ENCODE measurements at regions not wholly inside any gene's neighbourhood (a gene's known extent, or its start where the extent isn't known, plus 50 kb on each side); places are given as distances from the start of the nearest gene placed in this dataset.

- Histone ChIP-seq H2AFZ (ENCODE audit: low read depth, low read length) (no peak overlapping the region), H3K36me3 (replicated peaks; ENCODE audit: low read depth, low read length) (no peaks in the 10 kb centered on the region), H4K20me1 (ENCODE audit: insufficient read depth, low read length) (no peaks in the 10 kb centered on the region), H3K27me3 (ENCODE audit: low read depth, low read length) (peaks cover 58% of the 10 kb centered on the region), H3K4me1 (ENCODE audit: low read length) (peaks cover 4% of the 10 kb centered on the region), H3K9me3 (ENCODE audit: insufficient read depth, low read length) (no peaks in the 10 kb centered on the region), H3K27ac (ENCODE audit: low read length) (no peak overlapping the region), H3K4me2 (ENCODE audit: low read length) (no peak overlapping the region), H3K79me2 (ENCODE audit: low read length) (no peaks in the 10 kb centered on the region), H3K9ac (ENCODE audit: low read length) (no peak overlapping the region), H3K4me3 (ENCODE audit: low read length) (no peak overlapping the region)
- no peak for TF ChIP-seq EZH2phosphoT487 (IDR thresholded peaks at IDR 0.05; ENCODE audit: low read depth)
- TF ChIP-seq CTCF (IDR thresholded peaks at IDR 0.05; ENCODE audit: low read depth, low read length) = no peak
Measured at GRCh38 chr20:48471176-48471575, 356.6 kb downstream of the PREX1 start.

GRCh38 chr20:48470141-48470540 lies 357.7 kb downstream of the PREX1 start:
- no peak overlapping the region for H3K27ac ChIP-seq (ENCODE audit: low read length)
- H3K4me2 ChIP-seq (ENCODE audit: low read length) = no peak overlapping the region
- H3K27me3 ChIP-seq (ENCODE audit: low read depth, low read length) = peaks cover 48% of the 10 kb centered on the region
- no peak for TF ChIP-seq CTCF (IDR thresholded peaks at IDR 0.05; ENCODE audit: low read depth, low read length)
- no peak for TF ChIP-seq EZH2phosphoT487 (IDR thresholded peaks at IDR 0.05; ENCODE audit: low read depth)
- no peaks in the 10 kb centered on the region for H3K9me3 ChIP-seq (ENCODE audit: insufficient read depth, low read length)
- H3K36me3 ChIP-seq (replicated peaks; ENCODE audit: low read depth, low read length) = no peaks in the 10 kb centered on the region
- H3K4me3 ChIP-seq (ENCODE audit: low read length) = no peak overlapping the region
- peaks cover 4% of the 10 kb centered on the region for H3K4me1 ChIP-seq (ENCODE audit: low read length)
- H4K20me1 ChIP-seq (ENCODE audit: insufficient read depth, low read length) = no peaks in the 10 kb centered on the region
- H2AFZ ChIP-seq (ENCODE audit: low read depth, low read length) = no peak overlapping the region
- H3K79me2 ChIP-seq (ENCODE audit: low read length) = no peaks in the 10 kb centered on the region
- H3K9ac ChIP-seq (ENCODE audit: low read length) = no peak overlapping the region

- H2AFZ ChIP-seq (ENCODE audit: low read depth, low read length) = no peak overlapping the region
- no peaks in the 10 kb centered on the region for H3K36me3 ChIP-seq (replicated peaks; ENCODE audit: low read depth, low read length)
- no peak overlapping the region for H3K9ac ChIP-seq (ENCODE audit: low read length)
- peaks cover 37% of the 10 kb centered on the region for H3K27me3 ChIP-seq (ENCODE audit: low read depth, low read length)
- H3K27ac ChIP-seq (ENCODE audit: low read length) = no peak overlapping the region
- no peaks in the 10 kb centered on the region for H3K79me2 ChIP-seq (ENCODE audit: low read length)
- H3K4me3 ChIP-seq (ENCODE audit: low read length) = no peak overlapping the region
- no peaks in the 10 kb centered on the region for H4K20me1 ChIP-seq (ENCODE audit: insufficient read depth, low read length)
- H3K9me3 ChIP-seq (ENCODE audit: insufficient read depth, low read length) = no peaks in the 10 kb centered on the region
- H3K4me1 ChIP-seq (ENCODE audit: low read length) = peaks cover 4% of the 10 kb centered on the region
- no peak for TF ChIP-seq EZH2phosphoT487 (IDR thresholded peaks at IDR 0.05; ENCODE audit: low read depth)
- TF ChIP-seq CTCF (IDR thresholded peaks at IDR 0.05; ENCODE audit: low read depth, low read length) = no peak
- H3K4me2 ChIP-seq (ENCODE audit: low read length) = no peak overlapping the region
Measured at GRCh38 chr20:48469026-48469425, 358.8 kb downstream of the PREX1 start.

GRCh38 chr20:48468571-48468970 lies 359.2 kb downstream of the PREX1 start:
- H2AFZ ChIP-seq (ENCODE audit: low read depth, low read length) = no peak overlapping the region

More at GRCh38 chr20:48468571-48468970, 359.2 kb downstream of the PREX1 start:
- Histone ChIP-seq H3K4me1 (ENCODE audit: low read length) (peaks cover 4% of the 10 kb centered on the region), H3K9me3 (ENCODE audit: insufficient read depth, low read length) (no peaks in the 10 kb centered on the region), H4K20me1 (ENCODE audit: insufficient read depth, low read length) (no peaks in the 10 kb centered on the region), H3K27ac (ENCODE audit: low read length) (no peak overlapping the region), H3K79me2 (ENCODE audit: low read length) (no peaks in the 10 kb centered on the region), H3K9ac (ENCODE audit: low read length) (no peak overlapping the region), H3K4me2 (ENCODE audit: low read length) (no peak overlapping the region), H3K4me3 (ENCODE audit: low read length) (no peak overlapping the region), H3K36me3 (replicated peaks; ENCODE audit: low read depth, low read length) (no peaks in the 10 kb centered on the region), H3K27me3 (ENCODE audit: low read depth, low read length) (peaks cover 36% of the 10 kb centered on the region)
- no peak for TF ChIP-seq CTCF (IDR thresholded peaks at IDR 0.05; ENCODE audit: low read depth, low read length)
- TF ChIP-seq EZH2phosphoT487 (IDR thresholded peaks at IDR 0.05; ENCODE audit: low read depth) = no peak
